HepG2 (cell line): ENCODE measurements at regions not wholly inside any gene's neighbourhood (a gene's known extent, or its start where the extent isn't known, plus 50 kb on each side); places are given as distances from the start of the nearest gene placed in this dataset.

Experiments used
- CENPX ChIP-seq: sonication (generic); formaldehyde crosslinking; IDR thresholded peaks from 2 replicates; pipeline ENCODE4 v1.9.0; 2021; ENCODE audit warnings: mild to moderate bottlenecking, missing genetic modification reagents, moderate library complexity
- CREM ChIP-seq, 2 experiments: sonication (generic) in 1 of 2; formaldehyde crosslinking in 1 of 2; IDR thresholded peaks; 2 replicates each; pipeline versions ENCODE4 v1.4.0 to v1.6.1; 2016 to 2020; ENCODE audit warnings: antibody characterized with exemption in 1 of 2, mild to moderate bottlenecking in 1 of 2, missing genetic modification reagents in 1 of 2
- EP300 ChIP-seq, 3 experiments: sonication (generic) in 1 of 3; formaldehyde crosslinking in 1 of 3; IDR thresholded peaks; 2 replicates each; pipeline versions ENCODE4 v1.5.1 to v1.6.1; 2011 to 2020; ENCODE audit warnings: low read depth in 2 of 3, low read length in 2 of 3, borderline replicate concordance in 1 of 3, improper control_type of control experiment in 1 of 3, mild to moderate bottlenecking in 1 of 3, missing genetic modification reagents in 1 of 3, moderate library complexity in 1 of 3
- FOSL1 ChIP-seq: sonication (generic); formaldehyde crosslinking; IDR thresholded peaks from 2 replicates; pipeline ENCODE4 v1.9.0; 2021; ENCODE audit warnings: missing genetic modification reagents, borderline replicate concordance
- FOXO1 ChIP-seq: sonication (generic); formaldehyde crosslinking; IDR thresholded peaks from 2 replicates; pipeline ENCODE4 v1.4.0; 2020; ENCODE audit warnings: missing genetic modification reagents
- FOXP1 ChIP-seq, 2 experiments: fragments of 450-650 bp in 1 of 2; IDR thresholded peaks; 2 replicates each; pipeline ENCODE4 v1.6.1; 2017 to 2018; ENCODE audit warnings: antibody characterized with exemption in 1 of 2
- KMT2B ChIP-seq: IDR thresholded peaks from 2 replicates; pipeline ENCODE4 v1.6.1; 2016; ENCODE audit warnings: missing genetic modification reagents, missing compliant biosample characterization
- NPAS2 ChIP-seq: sonication (generic); formaldehyde crosslinking; IDR thresholded peaks from 2 replicates; pipeline ENCODE4 v1.8.0; 2022; ENCODE audit warnings: mild to moderate bottlenecking, missing genetic modification reagents, borderline replicate concordance
- RARG ChIP-seq: sonication (generic); formaldehyde crosslinking; IDR thresholded peaks from 2 replicates; pipeline ENCODE4 v1.4.0; 2020; ENCODE audit warnings: low read depth, mild to moderate bottlenecking, missing genetic modification reagents
- SP4 ChIP-seq: sonication (generic); formaldehyde crosslinking; IDR thresholded peaks from 2 replicates; pipeline ENCODE4 v1.8.1; 2023; ENCODE audit warnings: mild to moderate bottlenecking, missing genetic modification reagents
- SP5 ChIP-seq: IDR thresholded peaks from 2 replicates; pipeline ENCODE4 v1.6.1; 2016; ENCODE audit warnings: low read depth, borderline replicate concordance
- ZNF33B ChIP-seq: sonication (generic); formaldehyde crosslinking; IDR thresholded peaks from 2 replicates; pipeline ENCODE4 v1.5.1; 2020; ENCODE audit warnings: mild to moderate bottlenecking, missing genetic modification reagents
- ZNF468 ChIP-seq: sonication (generic); formaldehyde crosslinking; IDR thresholded peaks from 2 replicates; pipeline ENCODE4 v1.8.0; 2022; ENCODE audit warnings: mild to moderate bottlenecking, moderate library complexity, missing genetic modification reagents
- ZNF792 ChIP-seq: IDR thresholded peaks from 2 replicates; pipeline ENCODE4 v1.6.1; 2016
- TF ChIP-seq, protein P1 (sequence below): sonication (generic); formaldehyde crosslinking; IDR thresholded peaks from 2 replicates; pipeline ENCODE4 v1.4.0; 2020; ENCODE audit warnings: mild to moderate bottlenecking, missing genetic modification reagents
- TF ChIP-seq, protein P2 (sequence below): sonication (generic); formaldehyde crosslinking; conservative IDR thresholded peaks from 2 replicates; pipeline ENCODE4 v1.4.0; 2020; ENCODE audit warnings: mild to moderate bottlenecking, missing genetic modification reagents, moderate library complexity
- TF ChIP-seq, protein P3 (sequence below): fragments of 450-650 bp; IDR thresholded peaks from 2 replicates; pipeline ENCODE4 v1.6.1; 2016
- TF ChIP-seq, protein P4 (sequence below): sonication (generic); formaldehyde crosslinking; IDR thresholded peaks from 2 replicates; pipeline ENCODE4 v1.9.0; 2021; ENCODE audit warnings: missing genetic modification reagents, mild to moderate bottlenecking, borderline replicate concordance

DNA sequence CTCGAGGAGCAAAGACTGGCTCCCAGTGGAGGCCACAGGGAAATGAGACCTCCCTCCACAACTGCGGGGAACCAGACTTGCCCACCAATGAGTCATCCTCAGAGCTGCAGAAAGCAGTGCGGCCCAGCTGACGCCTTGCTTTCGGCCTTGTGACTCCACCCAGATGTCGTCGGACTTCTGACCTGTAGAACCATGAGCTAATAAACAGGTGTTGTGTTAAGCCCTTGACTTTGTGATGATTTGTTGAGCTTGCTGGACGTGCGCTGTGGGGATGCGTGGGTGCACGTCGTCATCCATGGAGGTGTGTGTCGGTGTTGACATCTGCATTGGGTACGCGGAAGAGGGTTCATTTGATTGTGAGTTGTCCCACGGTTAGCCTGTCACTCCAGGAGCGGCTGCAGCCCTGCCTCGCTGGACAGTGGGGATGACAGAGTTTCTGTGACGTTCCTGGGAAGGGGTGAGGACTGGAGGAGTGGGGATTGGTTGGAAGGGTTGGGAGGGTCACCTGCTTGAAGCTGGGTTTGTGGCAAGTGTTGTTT is 154.1 kb downstream of the SH3BP4 start (continued):
- TF ChIP-seq, protein P1, sequence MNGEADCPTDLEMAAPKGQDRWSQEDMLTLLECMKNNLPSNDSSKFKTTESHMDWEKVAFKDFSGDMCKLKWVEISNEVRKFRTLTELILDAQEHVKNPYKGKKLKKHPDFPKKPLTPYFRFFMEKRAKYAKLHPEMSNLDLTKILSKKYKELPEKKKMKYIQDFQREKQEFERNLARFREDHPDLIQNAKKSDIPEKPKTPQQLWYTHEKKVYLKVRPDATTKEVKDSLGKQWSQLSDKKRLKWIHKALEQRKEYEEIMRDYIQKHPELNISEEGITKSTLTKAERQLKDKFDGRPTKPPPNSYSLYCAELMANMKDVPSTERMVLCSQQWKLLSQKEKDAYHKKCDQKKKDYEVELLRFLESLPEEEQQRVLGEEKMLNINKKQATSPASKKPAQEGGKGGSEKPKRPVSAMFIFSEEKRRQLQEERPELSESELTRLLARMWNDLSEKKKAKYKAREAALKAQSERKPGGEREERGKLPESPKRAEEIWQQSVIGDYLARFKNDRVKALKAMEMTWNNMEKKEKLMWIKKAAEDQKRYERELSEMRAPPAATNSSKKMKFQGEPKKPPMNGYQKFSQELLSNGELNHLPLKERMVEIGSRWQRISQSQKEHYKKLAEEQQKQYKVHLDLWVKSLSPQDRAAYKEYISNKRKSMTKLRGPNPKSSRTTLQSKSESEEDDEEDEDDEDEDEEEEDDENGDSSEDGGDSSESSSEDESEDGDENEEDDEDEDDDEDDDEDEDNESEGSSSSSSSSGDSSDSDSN (CRISPR knock-in tag), result peak; percentile 64; the same call in 1 of the 2 replicates
- TF ChIP-seq SP5 (CRISPR knock-in tag) (0 out of 2 replicates have a peak, but pooled peaks have one; percentile 56), NPAS2 (CRISPR knock-in tag) (no peak), ZNF792 (CRISPR knock-in tag) (no peak; the same call in 1 of the 2 replicates), RARG (CRISPR knock-in tag) (no peak), FOXP1 (IDR thresholded peaks at IDR 0.05) (no peak), FOXP1 (CRISPR knock-in tag; IDR thresholded peaks at IDR 0.05) (peak; percentile 67), CENPX (CRISPR knock-in tag) (no peak), FOSL1 (CRISPR knock-in tag) (peak; percentile 57), KMT2B (CRISPR knock-in tag) (0 out of 2 replicates have a peak, but pooled peaks have one; percentile 26), ZNF33B (CRISPR knock-in tag) (no peak), FOXO1 (CRISPR knock-in tag) (peak; percentile 89; the same call in 1 of the 2 replicates), CREM (IDR thresholded peaks at IDR 0.05) (peak; percentile 28; the same call in 1 of the 2 replicates), CREM (CRISPR knock-in tag; IDR thresholded peaks at IDR 0.05) (no peak), ZNF468 (CRISPR knock-in tag) (0 out of 2 replicates have a peak, but pooled peaks have one; percentile 47), SP4 (CRISPR knock-in tag) (peak; percentile 46; the same call in 1 of the 2 replicates), EP300 (IDR thresholded peaks at IDR 0.05; ENCODE audit: low read depth in 2 of 2, low read length in 2 of 2) (peak in 1 of 2 experiments; percentile 16; a peak in 1 of 4 replicates), EP300 (CRISPR knock-in tag; IDR thresholded peaks at IDR 0.05; ENCODE audit: borderline replicate concordance) (no peak; the same call in 1 of the 2 replicates)
- TF ChIP-seq, protein P2, sequence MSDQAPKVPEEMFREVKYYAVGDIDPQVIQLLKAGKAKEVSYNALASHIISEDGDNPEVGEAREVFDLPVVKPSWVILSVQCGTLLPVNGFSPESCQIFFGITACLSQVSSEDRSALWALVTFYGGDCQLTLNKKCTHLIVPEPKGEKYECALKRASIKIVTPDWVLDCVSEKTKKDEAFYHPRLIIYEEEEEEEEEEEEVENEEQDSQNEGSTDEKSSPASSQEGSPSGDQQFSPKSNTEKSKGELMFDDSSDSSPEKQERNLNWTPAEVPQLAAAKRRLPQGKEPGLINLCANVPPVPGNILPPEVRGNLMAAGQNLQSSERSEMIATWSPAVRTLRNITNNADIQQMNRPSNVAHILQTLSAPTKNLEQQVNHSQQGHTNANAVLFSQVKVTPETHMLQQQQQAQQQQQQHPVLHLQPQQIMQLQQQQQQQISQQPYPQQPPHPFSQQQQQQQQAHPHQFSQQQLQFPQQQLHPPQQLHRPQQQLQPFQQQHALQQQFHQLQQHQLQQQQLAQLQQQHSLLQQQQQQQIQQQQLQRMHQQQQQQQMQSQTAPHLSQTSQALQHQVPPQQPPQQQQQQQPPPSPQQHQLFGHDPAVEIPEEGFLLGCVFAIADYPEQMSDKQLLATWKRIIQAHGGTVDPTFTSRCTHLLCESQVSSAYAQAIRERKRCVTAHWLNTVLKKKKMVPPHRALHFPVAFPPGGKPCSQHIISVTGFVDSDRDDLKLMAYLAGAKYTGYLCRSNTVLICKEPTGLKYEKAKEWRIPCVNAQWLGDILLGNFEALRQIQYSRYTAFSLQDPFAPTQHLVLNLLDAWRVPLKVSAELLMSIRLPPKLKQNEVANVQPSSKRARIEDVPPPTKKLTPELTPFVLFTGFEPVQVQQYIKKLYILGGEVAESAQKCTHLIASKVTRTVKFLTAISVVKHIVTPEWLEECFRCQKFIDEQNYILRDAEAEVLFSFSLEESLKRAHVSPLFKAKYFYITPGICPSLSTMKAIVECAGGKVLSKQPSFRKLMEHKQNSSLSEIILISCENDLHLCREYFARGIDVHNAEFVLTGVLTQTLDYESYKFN (CRISPR knock-in tag), result peak; percentile 56; the same call in 1 of the 2 replicates
- TF ChIP-seq, protein P3, sequence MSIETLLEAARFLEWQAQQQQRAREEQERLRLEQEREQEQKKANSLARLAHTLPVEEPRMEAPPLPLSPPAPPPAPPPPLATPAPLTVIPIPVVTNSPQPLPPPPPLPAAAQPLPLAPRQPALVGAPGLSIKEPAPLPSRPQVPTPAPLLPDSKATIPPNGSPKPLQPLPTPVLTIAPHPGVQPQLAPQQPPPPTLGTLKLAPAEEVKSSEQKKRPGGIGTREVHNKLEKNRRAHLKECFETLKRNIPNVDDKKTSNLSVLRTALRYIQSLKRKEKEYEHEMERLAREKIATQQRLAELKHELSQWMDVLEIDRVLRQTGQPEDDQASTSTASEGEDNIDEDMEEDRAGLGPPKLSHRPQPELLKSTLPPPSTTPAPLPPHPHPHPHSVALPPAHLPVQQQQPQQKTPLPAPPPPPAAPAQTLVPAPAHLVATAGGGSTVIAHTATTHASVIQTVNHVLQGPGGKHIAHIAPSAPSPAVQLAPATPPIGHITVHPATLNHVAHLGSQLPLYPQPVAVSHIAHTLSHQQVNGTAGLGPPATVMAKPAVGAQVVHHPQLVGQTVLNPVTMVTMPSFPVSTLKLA, result 0 out of 2 replicates have a peak, but pooled peaks have one; percentile 3
- TF ChIP-seq, protein P4, sequence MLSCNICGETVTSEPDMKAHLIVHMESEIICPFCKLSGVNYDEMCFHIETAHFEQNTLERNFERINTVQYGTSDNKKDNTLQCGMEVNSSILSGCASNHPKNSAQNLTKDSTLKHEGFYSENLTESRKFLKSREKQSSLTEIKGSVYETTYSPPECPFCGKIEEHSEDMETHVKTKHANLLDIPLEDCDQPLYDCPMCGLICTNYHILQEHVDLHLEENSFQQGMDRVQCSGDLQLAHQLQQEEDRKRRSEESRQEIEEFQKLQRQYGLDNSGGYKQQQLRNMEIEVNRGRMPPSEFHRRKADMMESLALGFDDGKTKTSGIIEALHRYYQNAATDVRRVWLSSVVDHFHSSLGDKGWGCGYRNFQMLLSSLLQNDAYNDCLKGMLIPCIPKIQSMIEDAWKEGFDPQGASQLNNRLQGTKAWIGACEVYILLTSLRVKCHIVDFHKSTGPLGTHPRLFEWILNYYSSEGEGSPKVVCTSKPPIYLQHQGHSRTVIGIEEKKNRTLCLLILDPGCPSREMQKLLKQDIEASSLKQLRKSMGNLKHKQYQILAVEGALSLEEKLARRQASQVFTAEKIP (CRISPR knock-in tag), result no peak
